ENCODE measurements at regions not wholly inside any gene's neighbourhood (a gene's known extent, or its start where the extent isn't known, plus 50 kb on each side); places are given as distances from the start of the nearest gene placed in this dataset.

- DNase-seq = no peak
- no peaks in the 10 kb centered on the region for H3K9me3 ChIP-seq (ENCODE audit: control insufficient read depth, low read length)
- H3K4me1 ChIP-seq (ENCODE audit: control insufficient read depth, insufficient read depth, low read length, poor library complexity, severe bottlenecking) = no peaks in the 10 kb centered on the region
- no peak overlapping the region for H3K4me3 ChIP-seq (ENCODE audit: insufficient read depth, low read depth, low read length, poor library complexity, severe bottlenecking)
- H3K36me3 ChIP-seq (ENCODE audit: control insufficient read depth, insufficient read depth, low read length) = no peaks in the 10 kb centered on the region
- no peak overlapping the region for H3K27ac ChIP-seq (ENCODE audit: insufficient read depth, low read length, poor library complexity, severe bottlenecking)
- H3K27me3 ChIP-seq (replicated peaks; ENCODE audit: control insufficient read depth, insufficient read depth, low read length, poor library complexity, severe bottlenecking) = no peaks in the 10 kb centered on the region
Observed at GRCh38 chr16:65875381-65876055, 491.0 kb upstream of the CDH5 start.

- no peaks in the 10 kb centered on the region for H3K4me1 ChIP-seq (ENCODE audit: control insufficient read depth, insufficient read depth, low read length, poor library complexity, severe bottlenecking)
- H3K27ac ChIP-seq (ENCODE audit: insufficient read depth, low read length, poor library complexity, severe bottlenecking) = no peak overlapping the region
- no peaks in the 10 kb centered on the region for H3K9me3 ChIP-seq (ENCODE audit: control insufficient read depth, low read length)
- no peaks in the 10 kb centered on the region for H3K27me3 ChIP-seq (replicated peaks; ENCODE audit: control insufficient read depth, insufficient read depth, low read length, poor library complexity, severe bottlenecking)
- no peak for DNase-seq
- no peak overlapping the region for H3K4me3 ChIP-seq (ENCODE audit: insufficient read depth, low read depth, low read length, poor library complexity, severe bottlenecking)
- H3K36me3 ChIP-seq (ENCODE audit: control insufficient read depth, insufficient read depth, low read length) = no peaks in the 10 kb centered on the region
Observed at GRCh38 chr16:65869261-65869660, 497.2 kb upstream of the CDH5 start.

GRCh38 chr16:65867276-65867960, 499.1 kb upstream of the CDH5 start:
- Histone ChIP-seq H3K36me3 (ENCODE audit: control insufficient read depth, insufficient read depth, low read length) (no peaks in the 10 kb centered on the region), H3K27me3 (replicated peaks; ENCODE audit: control insufficient read depth, insufficient read depth, low read length, poor library complexity, severe bottlenecking) (no peaks in the 10 kb centered on the region), H3K27ac (ENCODE audit: insufficient read depth, low read length, poor library complexity, severe bottlenecking) (no peak overlapping the region), H3K4me3 (ENCODE audit: insufficient read depth, low read depth, low read length, poor library complexity, severe bottlenecking) (no peak overlapping the region), H3K4me1 (ENCODE audit: control insufficient read depth, insufficient read depth, low read length, poor library complexity, severe bottlenecking) (no peaks in the 10 kb centered on the region), H3K9me3 (ENCODE audit: control insufficient read depth, low read length) (no peaks in the 10 kb centered on the region)
- DNase-seq = no peak

- Histone ChIP-seq H3K9me3 (ENCODE audit: control insufficient read depth, low read length) (no peaks in the 10 kb centered on the region), H3K27me3 (replicated peaks; ENCODE audit: control insufficient read depth, insufficient read depth, low read length, poor library complexity, severe bottlenecking) (no peaks in the 10 kb centered on the region)
Observed at GRCh38 chr16:65863236-65863635, 503.3 kb upstream of the CDH5 start.

DNA sequence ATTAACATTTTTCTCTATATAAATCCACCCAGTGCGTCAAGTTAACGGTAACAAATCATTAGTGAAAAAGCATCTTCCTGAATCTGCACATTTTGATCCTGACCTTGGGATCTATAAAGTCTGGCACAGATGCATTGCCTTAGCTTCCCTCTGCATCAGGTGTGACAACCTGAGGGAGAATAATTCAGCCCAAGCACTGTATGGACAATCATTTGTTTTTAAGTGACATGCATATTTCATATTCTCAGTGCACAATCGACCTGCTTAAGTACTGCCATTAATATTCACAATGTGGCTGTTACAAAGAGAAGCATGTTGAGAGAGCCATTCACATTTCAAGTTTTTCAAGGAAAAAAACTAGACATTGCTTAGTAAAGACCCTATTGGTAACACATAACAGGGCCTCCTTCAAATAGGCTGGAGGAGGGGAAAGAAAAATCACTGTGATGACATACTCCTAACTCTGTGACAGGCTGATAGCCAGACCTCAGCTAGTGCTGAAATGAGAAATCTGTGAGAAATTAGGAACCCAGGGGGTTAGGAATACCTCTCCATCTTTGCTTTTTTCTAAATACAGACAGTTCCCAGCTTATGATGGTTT, 505.3 kb upstream of the CDH5 start:
- Histone ChIP-seq H3K4me1 (ENCODE audit: control insufficient read depth, insufficient read depth, low read length, poor library complexity, severe bottlenecking) (no peaks in the 10 kb centered on the region), H3K4me3 (ENCODE audit: insufficient read depth, low read depth, low read length, poor library complexity, severe bottlenecking) (no peak overlapping the region), H3K27ac (ENCODE audit: insufficient read depth, low read length, poor library complexity, severe bottlenecking) (no peak overlapping the region), H3K36me3 (ENCODE audit: control insufficient read depth, insufficient read depth, low read length) (no peaks in the 10 kb centered on the region), H3K27me3 (replicated peaks; ENCODE audit: control insufficient read depth, insufficient read depth, low read length, poor library complexity, severe bottlenecking) (no peaks in the 10 kb centered on the region), H3K9me3 (ENCODE audit: control insufficient read depth, low read length) (no peaks in the 10 kb centered on the region)
- no peak for DNase-seq

More at GRCh38 chr16:65863236-65863635, 503.3 kb upstream of the CDH5 start:
- H3K36me3 ChIP-seq (ENCODE audit: control insufficient read depth, insufficient read depth, low read length) = no peaks in the 10 kb centered on the region
- no peaks in the 10 kb centered on the region for H3K4me1 ChIP-seq (ENCODE audit: control insufficient read depth, insufficient read depth, low read length, poor library complexity, severe bottlenecking)
- H3K27ac ChIP-seq (ENCODE audit: insufficient read depth, low read length, poor library complexity, severe bottlenecking) = no peak overlapping the region
- no peak overlapping the region for H3K4me3 ChIP-seq (ENCODE audit: insufficient read depth, low read depth, low read length, poor library complexity, severe bottlenecking)
- DNase-seq = no peak

- DNase-seq = no peak
- no peaks in the 10 kb centered on the region for H3K4me1 ChIP-seq (ENCODE audit: control insufficient read depth, insufficient read depth, low read length, poor library complexity, severe bottlenecking)
- no peak overlapping the region for H3K4me3 ChIP-seq (ENCODE audit: insufficient read depth, low read depth, low read length, poor library complexity, severe bottlenecking)
- no peaks in the 10 kb centered on the region for H3K9me3 ChIP-seq (ENCODE audit: control insufficient read depth, low read length)
- no peak overlapping the region for H3K27ac ChIP-seq (ENCODE audit: insufficient read depth, low read length, poor library complexity, severe bottlenecking)
- no peaks in the 10 kb centered on the region for H3K27me3 ChIP-seq (replicated peaks; ENCODE audit: control insufficient read depth, insufficient read depth, low read length, poor library complexity, severe bottlenecking)
- H3K36me3 ChIP-seq (ENCODE audit: control insufficient read depth, insufficient read depth, low read length) = no peaks in the 10 kb centered on the region
Observed at GRCh38 chr16:65855171-65856145, 511.0 kb upstream of the CDH5 start.

GRCh38 chr16:65846210-65846602, 520.3 kb upstream of the CDH5 start:
- no peak for DNase-seq

DNA sequence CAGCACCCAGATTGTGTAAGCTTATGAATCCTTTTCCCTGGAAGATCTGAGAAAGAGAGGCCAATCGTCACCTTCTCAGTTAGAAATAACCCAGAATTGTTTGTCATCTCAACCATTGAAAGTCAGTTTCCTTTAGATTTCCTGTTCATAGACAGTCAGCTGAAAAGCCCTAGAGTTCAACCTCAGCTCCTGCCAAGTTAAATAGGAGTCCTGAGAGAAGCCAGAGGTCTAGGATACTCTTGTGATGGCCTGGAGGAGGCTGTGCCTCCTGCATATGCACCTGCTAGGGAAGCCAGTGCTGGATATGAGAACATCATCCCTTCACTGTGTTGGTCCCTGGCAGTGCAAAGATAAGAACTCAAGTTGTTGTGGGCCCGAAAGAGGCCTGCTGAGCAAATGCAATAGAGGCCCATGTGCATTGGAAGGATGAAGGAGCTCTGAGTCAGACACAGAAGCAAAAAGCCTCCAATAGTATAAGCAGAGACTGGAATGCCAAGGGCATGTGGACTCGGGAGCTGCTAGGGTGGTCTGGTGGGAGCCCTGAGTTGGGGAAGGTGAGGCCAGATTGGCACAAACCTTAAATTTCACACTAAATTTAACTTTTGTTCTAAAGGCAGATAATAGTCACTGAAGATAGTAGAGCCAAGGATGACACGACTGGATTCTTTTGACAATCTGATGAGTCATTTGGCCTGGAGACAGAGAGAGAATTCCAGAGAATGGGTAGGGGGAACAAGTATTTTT, 520.9 kb upstream of the CDH5 start:
- Histone ChIP-seq H3K27me3 (replicated peaks; ENCODE audit: control insufficient read depth, insufficient read depth, low read length, poor library complexity, severe bottlenecking) (no peaks in the 10 kb centered on the region), H3K4me1 (ENCODE audit: control insufficient read depth, insufficient read depth, low read length, poor library complexity, severe bottlenecking) (no peaks in the 10 kb centered on the region), H3K36me3 (ENCODE audit: control insufficient read depth, insufficient read depth, low read length) (no peaks in the 10 kb centered on the region), H3K9me3 (ENCODE audit: control insufficient read depth, low read length) (no peaks in the 10 kb centered on the region), H3K27ac (ENCODE audit: insufficient read depth, low read length, poor library complexity, severe bottlenecking) (no peak overlapping the region), H3K4me3 (ENCODE audit: insufficient read depth, low read depth, low read length, poor library complexity, severe bottlenecking) (no peak overlapping the region)
- no peak for DNase-seq

More at GRCh38 chr16:65846210-65846602, 520.3 kb upstream of the CDH5 start:
- no peak overlapping the region for H3K4me3 ChIP-seq (ENCODE audit: insufficient read depth, low read depth, low read length, poor library complexity, severe bottlenecking)
- H3K4me1 ChIP-seq (ENCODE audit: control insufficient read depth, insufficient read depth, low read length, poor library complexity, severe bottlenecking) = no peaks in the 10 kb centered on the region
- H3K27me3 ChIP-seq (replicated peaks; ENCODE audit: control insufficient read depth, insufficient read depth, low read length, poor library complexity, severe bottlenecking) = no peaks in the 10 kb centered on the region
- no peak overlapping the region for H3K27ac ChIP-seq (ENCODE audit: insufficient read depth, low read length, poor library complexity, severe bottlenecking)
- H3K9me3 ChIP-seq (ENCODE audit: control insufficient read depth, low read length) = no peaks in the 10 kb centered on the region
- H3K36me3 ChIP-seq (ENCODE audit: control insufficient read depth, insufficient read depth, low read length) = no peaks in the 10 kb centered on the region

DNA sequence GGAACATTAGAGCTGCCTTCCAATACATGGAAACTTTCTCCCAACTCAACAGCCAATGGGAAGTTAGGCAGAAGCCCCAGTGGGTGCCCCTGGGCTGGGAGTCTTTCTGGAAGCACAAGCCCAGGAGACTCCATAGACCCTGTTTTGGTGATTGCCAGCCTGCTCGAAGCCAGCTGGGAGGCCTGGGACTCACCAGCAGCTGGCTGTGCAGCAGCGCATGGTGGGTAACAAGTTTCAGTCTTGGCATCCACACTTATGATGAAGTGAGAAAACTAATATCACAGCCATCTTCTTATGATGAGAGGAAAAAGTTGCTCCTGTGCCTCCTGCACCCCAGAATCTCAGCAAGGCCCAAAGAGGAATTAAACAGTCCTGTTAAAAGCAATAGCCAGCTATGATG, 522.5 kb upstream of the CDH5 start:
- no peaks in the 10 kb centered on the region for H3K4me1 ChIP-seq (ENCODE audit: control insufficient read depth, insufficient read depth, low read length, poor library complexity, severe bottlenecking)
- DNase-seq = no peak

More for the DNA sequence above, 522.5 kb upstream of the CDH5 start:
- Histone ChIP-seq H3K4me3 (ENCODE audit: insufficient read depth, low read depth, low read length, poor library complexity, severe bottlenecking) (no peak overlapping the region), H3K9me3 (ENCODE audit: control insufficient read depth, low read length) (no peaks in the 10 kb centered on the region), H3K27ac (ENCODE audit: insufficient read depth, low read length, poor library complexity, severe bottlenecking) (no peak overlapping the region), H3K36me3 (ENCODE audit: control insufficient read depth, insufficient read depth, low read length) (no peaks in the 10 kb centered on the region), H3K27me3 (replicated peaks; ENCODE audit: control insufficient read depth, insufficient read depth, low read length, poor library complexity, severe bottlenecking) (no peaks in the 10 kb centered on the region)
